ENCODE measurements at regions not wholly inside any gene's neighbourhood (a gene's known extent, or its start where the extent isn't known, plus 50 kb on each side); places are given as distances from the start of the nearest gene placed in this dataset.

- Histone ChIP-seq H3K4me1 (ENCODE audit: insufficient read depth) (peaks cover 45% of the 10 kb centered on the region), H3K9ac (no peak overlapping the region), H4K20me1 (ENCODE audit: insufficient read depth) (no peaks in the 10 kb centered on the region), H3K36me3 (ENCODE audit: low read depth) (no peaks in the 10 kb centered on the region), H2AFZ (no peak overlapping the region), H3K9me2 (ENCODE audit: insufficient read depth) (no peaks in the 10 kb centered on the region), H3K79me2 (ENCODE audit: insufficient read depth) (no peaks in the 10 kb centered on the region), H3F3A (ENCODE audit: insufficient read depth) (peaks cover 49% of the 10 kb centered on the region), H3K4me3 (no peak overlapping the region), H3K27me3 (replicated peaks; ENCODE audit: insufficient read depth) (no peaks in the 10 kb centered on the region), H3K9me3 (ENCODE audit: low read depth) (no peaks in the 10 kb centered on the region), H3K27ac (peak overlapping the region; percentile 40), H3K4me2 (ENCODE audit: unreplicated experiment) (no peak overlapping the region)
- in situ Hi-C loops (cut with MboI) = no loop called here
- 87 to 93% methylated on average over 1 of the region's 1 CpG for WGBS, 2 experiments (ENCODE audit: low coverage in 1 of 2, low lambda C conversion rate in 2 of 2, missing lambda C conversion rate in 2 of 2)
- DNase-seq = no peak
- TF ChIP-seq EZH2 (IDR thresholded peaks at IDR 0.05; ENCODE audit: insufficient read depth, poor library complexity, severe bottlenecking) (no peak), EZH2phosphoT487 (IDR thresholded peaks at IDR 0.05; ENCODE audit: insufficient read depth, low read depth) (no peak)
These were observed 229.1 kb upstream of the IGFBP3 start for GRCh38 chr7:46150202-46150601.

DNA sequence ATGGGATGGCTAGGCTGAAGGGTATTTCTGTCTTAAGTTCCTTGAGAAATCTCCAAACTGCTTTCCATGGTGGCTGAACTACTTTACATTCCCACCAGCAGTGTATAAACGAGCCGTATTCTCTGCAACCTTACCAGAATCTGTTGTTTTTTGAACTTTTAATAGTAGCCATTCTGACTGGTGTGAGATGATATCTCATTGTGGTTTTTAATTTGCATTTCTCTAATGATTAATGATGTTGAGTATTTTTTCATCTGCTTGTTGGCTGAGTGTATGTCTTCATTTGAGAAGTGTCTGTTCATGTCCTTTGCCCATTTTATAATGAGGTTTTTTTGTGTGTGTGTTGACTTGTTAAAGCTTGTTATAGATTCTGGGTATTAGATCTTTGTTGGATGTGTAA lies 226.8 kb upstream of the IGFBP3 start:
- Histone ChIP-seq H3K4me3 (no peak overlapping the region), H3K79me2 (ENCODE audit: insufficient read depth) (no peaks in the 10 kb centered on the region), H2AFZ (no peak overlapping the region), H3K9me3 (ENCODE audit: low read depth) (no peaks in the 10 kb centered on the region), H3K4me1 (ENCODE audit: insufficient read depth) (peaks cover 63% of the 10 kb centered on the region), H3K36me3 (ENCODE audit: low read depth) (no peaks in the 10 kb centered on the region), H3K27me3 (replicated peaks; ENCODE audit: insufficient read depth) (no peaks in the 10 kb centered on the region), H4K20me1 (ENCODE audit: insufficient read depth) (no peaks in the 10 kb centered on the region), H3F3A (ENCODE audit: insufficient read depth) (peaks cover 66% of the 10 kb centered on the region), H3K4me2 (ENCODE audit: unreplicated experiment) (no peak overlapping the region), H3K27ac (peak overlapping the region; percentile 92), H3K9me2 (ENCODE audit: insufficient read depth) (no peaks in the 10 kb centered on the region), H3K9ac (no peak overlapping the region)
- TF ChIP-seq EZH2phosphoT487 (IDR thresholded peaks at IDR 0.05; ENCODE audit: insufficient read depth, low read depth) (no peak), EZH2 (IDR thresholded peaks at IDR 0.05; ENCODE audit: insufficient read depth, poor library complexity, severe bottlenecking) (no peak)
- DNase-seq = no peak
- in situ Hi-C loops (cut with MboI) = no loop called here
- 96 to 98% methylated on average over 2 of the region's 2 CpGs for WGBS, 2 experiments (ENCODE audit: low coverage in 1 of 2, low lambda C conversion rate in 2 of 2, missing lambda C conversion rate in 2 of 2)

- peak overlapping the region; percentile 92 for H3K27ac ChIP-seq
- in situ Hi-C loops (cut with MboI) = no loop called here
- TF ChIP-seq EZH2 (IDR thresholded peaks at IDR 0.05; ENCODE audit: insufficient read depth, poor library complexity, severe bottlenecking) (no peak), EZH2phosphoT487 (IDR thresholded peaks at IDR 0.05; ENCODE audit: insufficient read depth, low read depth) (no peak)
- H4K20me1 ChIP-seq (ENCODE audit: insufficient read depth) = no peaks in the 10 kb centered on the region
- H3K4me1 ChIP-seq (ENCODE audit: insufficient read depth) = peaks cover 56% of the 10 kb centered on the region
- no peaks in the 10 kb centered on the region for H3K79me2 ChIP-seq (ENCODE audit: insufficient read depth)
- H2AFZ ChIP-seq = peak overlapping the region; percentile 6; the same call in 1 of the 2 replicates
- DNase-seq = peak; percentile 96
- H3K4me3 ChIP-seq = peak overlapping the region; percentile 22; the same call in 1 of the 2 replicates
- H3F3A ChIP-seq (ENCODE audit: insufficient read depth) = peaks cover 62% of the 10 kb centered on the region
- no peaks in the 10 kb centered on the region for H3K36me3 ChIP-seq (ENCODE audit: low read depth)
- H3K9me3 ChIP-seq (ENCODE audit: low read depth) = no peaks in the 10 kb centered on the region
- WGBS, 2 experiments (ENCODE audit: low coverage in 1 of 2, low lambda C conversion rate in 2 of 2, missing lambda C conversion rate in 2 of 2) = 2 to 3% methylated on average over 11 of the region's 11 CpGs
- H3K27me3 ChIP-seq (replicated peaks; ENCODE audit: insufficient read depth) = no peaks in the 10 kb centered on the region
- peak overlapping the region; percentile 52 for H3K4me2 ChIP-seq (ENCODE audit: unreplicated experiment)
- peak overlapping the region; percentile 49 for H3K9ac ChIP-seq
- no peaks in the 10 kb centered on the region for H3K9me2 ChIP-seq (ENCODE audit: insufficient read depth)
These were observed 225.6 kb upstream of the IGFBP3 start for GRCh38 chr7:46146454-46147255.

GRCh38 chr7:46145412-46145811 lies 224.3 kb upstream of the IGFBP3 start:
- Histone ChIP-seq H3K9me3 (ENCODE audit: low read depth) (no peaks in the 10 kb centered on the region), H3K4me1 (ENCODE audit: insufficient read depth) (peaks cover 43% of the 10 kb centered on the region), H4K20me1 (ENCODE audit: insufficient read depth) (no peaks in the 10 kb centered on the region), H3K4me2 (ENCODE audit: unreplicated experiment) (peak overlapping the region; percentile 52), H3K27me3 (replicated peaks; ENCODE audit: insufficient read depth) (no peaks in the 10 kb centered on the region), H3K79me2 (ENCODE audit: insufficient read depth) (no peaks in the 10 kb centered on the region), H3K36me3 (ENCODE audit: low read depth) (no peaks in the 10 kb centered on the region), H3F3A (ENCODE audit: insufficient read depth) (peaks cover 50% of the 10 kb centered on the region), H3K9ac (peak overlapping the region; percentile 37; the same call in 1 of the 2 replicates), H3K4me3 (no peak overlapping the region), H2AFZ (no peak overlapping the region), H3K9me2 (ENCODE audit: insufficient read depth) (no peaks in the 10 kb centered on the region), H3K27ac (peak overlapping the region; percentile 92)
- TF ChIP-seq EZH2 (IDR thresholded peaks at IDR 0.05; ENCODE audit: insufficient read depth, poor library complexity, severe bottlenecking) (no peak), EZH2phosphoT487 (IDR thresholded peaks at IDR 0.05; ENCODE audit: insufficient read depth, low read depth) (no peak)
- DNase-seq = peak; percentile 98
- WGBS, 2 experiments (ENCODE audit: low coverage in 1 of 2, low lambda C conversion rate in 2 of 2, missing lambda C conversion rate in 2 of 2) = 0 to 2% methylated on average over 2 of the region's 2 CpGs
- in situ Hi-C loops (cut with MboI) = no loop called here

All from GM23248 (cell line).